Osteoblast (primary cell): ENCODE measurements at regions not wholly inside any gene's neighbourhood (a gene's known extent, or its start where the extent isn't known, plus 50 kb on each side); places are given as distances from the start of the nearest gene placed in this dataset.

Experiments used
- DNase-seq: peaks from one replicate; pipeline ENCODE4 v3.0.0; 2011; ENCODE audit warnings: low spot score, mixed read lengths; ENCODE audit not compliant: insufficient read length; ENCODE audit errors: missing footprints
- H2AFZ ChIP-seq: 2 replicates; pipeline ENCODE4 v1.6.0; 2011; ENCODE audit warnings: mild to moderate bottlenecking, low read length
- H3K27ac ChIP-seq: 2 replicates; pipeline ENCODE4 v1.5.1; 2011; ENCODE audit warnings: mild to moderate bottlenecking, low read depth, low read length, moderate library complexity
- H3K27me3 ChIP-seq: 2 replicates; pipeline ENCODE4 v1.6.0; 2012; ENCODE audit warnings: mild to moderate bottlenecking, control low read depth, inconsistent platforms, low read length, moderate library complexity; ENCODE audit not compliant: insufficient read depth
- H3K36me3 ChIP-seq: 2 replicates; pipeline ENCODE4 v1.5.1; 2011; ENCODE audit warnings: mild to moderate bottlenecking, low read length, control low read depth, moderate library complexity; ENCODE audit not compliant: insufficient read depth
- H3K4me1 ChIP-seq: 2 replicates; pipeline ENCODE4 v1.5.1; 2011; ENCODE audit warnings: mild to moderate bottlenecking, low read length, control low read depth, moderate library complexity; ENCODE audit not compliant: insufficient read depth
- H3K4me2 ChIP-seq: 2 replicates; pipeline ENCODE4 v1.6.0; 2011; ENCODE audit warnings: mild to moderate bottlenecking, low read length; ENCODE audit not compliant: insufficient read depth
- H3K4me3 ChIP-seq: fragments of 200-600 bp; sonication (generic); 3 replicates; pipeline ENCODE4 v1.5.1; 2012; ENCODE audit warnings: mild to moderate bottlenecking, low read length, inconsistent platforms; ENCODE audit not compliant: insufficient read depth
- H3K79me2 ChIP-seq: 2 replicates; pipeline ENCODE4 v1.6.0; 2012; ENCODE audit warnings: mild to moderate bottlenecking, low read length, control low read depth, inconsistent platforms; ENCODE audit not compliant: insufficient read depth
- H3K9me3 ChIP-seq: 2 replicates; pipeline ENCODE4 v1.5.1; 2011; ENCODE audit warnings: low read depth, low read length, control low read depth
- H4K20me1 ChIP-seq: 2 replicates; pipeline ENCODE4 v1.6.0; 2012; ENCODE audit warnings: mild to moderate bottlenecking, low read length, control low read depth; ENCODE audit not compliant: insufficient read depth
- TF ChIP-seq, protein P1 (sequence below): IDR thresholded peaks from 2 replicates; pipeline ENCODE4 v1.5.1; 2011; ENCODE audit warnings: mild to moderate bottlenecking, low read depth, low read length, moderate library complexity; ENCODE audit errors: extremely low read depth

GRCh38 chr15:69760258-69760845 is 307.7 kb downstream of the RPLP1 start:
- peaks cover 5% of the 10 kb centered on the region for H3K27me3 ChIP-seq
- H3K79me2 ChIP-seq: no peaks in the 10 kb centered on the region
- H3K36me3 ChIP-seq: no peaks in the 10 kb centered on the region
- H3K9me3 ChIP-seq: no peaks in the 10 kb centered on the region
- H3K4me2 ChIP-seq: peak overlapping the region; percentile 56
- H3K4me1 ChIP-seq: peaks cover 39% of the 10 kb centered on the region
- no peak for DNase-seq
- TF ChIP-seq, protein P1, sequence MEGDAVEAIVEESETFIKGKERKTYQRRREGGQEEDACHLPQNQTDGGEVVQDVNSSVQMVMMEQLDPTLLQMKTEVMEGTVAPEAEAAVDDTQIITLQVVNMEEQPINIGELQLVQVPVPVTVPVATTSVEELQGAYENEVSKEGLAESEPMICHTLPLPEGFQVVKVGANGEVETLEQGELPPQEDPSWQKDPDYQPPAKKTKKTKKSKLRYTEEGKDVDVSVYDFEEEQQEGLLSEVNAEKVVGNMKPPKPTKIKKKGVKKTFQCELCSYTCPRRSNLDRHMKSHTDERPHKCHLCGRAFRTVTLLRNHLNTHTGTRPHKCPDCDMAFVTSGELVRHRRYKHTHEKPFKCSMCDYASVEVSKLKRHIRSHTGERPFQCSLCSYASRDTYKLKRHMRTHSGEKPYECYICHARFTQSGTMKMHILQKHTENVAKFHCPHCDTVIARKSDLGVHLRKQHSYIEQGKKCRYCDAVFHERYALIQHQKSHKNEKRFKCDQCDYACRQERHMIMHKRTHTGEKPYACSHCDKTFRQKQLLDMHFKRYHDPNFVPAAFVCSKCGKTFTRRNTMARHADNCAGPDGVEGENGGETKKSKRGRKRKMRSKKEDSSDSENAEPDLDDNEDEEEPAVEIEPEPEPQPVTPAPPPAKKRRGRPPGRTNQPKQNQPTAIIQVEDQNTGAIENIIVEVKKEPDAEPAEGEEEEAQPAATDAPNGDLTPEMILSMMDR: no peak
- H2AFZ ChIP-seq: no peak overlapping the region
- H4K20me1 ChIP-seq: no peaks in the 10 kb centered on the region
- peak overlapping the region; percentile 90 for H3K27ac ChIP-seq
- H3K4me3 ChIP-seq: peak overlapping the region; percentile 2

GRCh38 chr15:69760890-69761568 is 308.4 kb downstream of the RPLP1 start:
- Histone ChIP-seq H3K4me3 (no peak overlapping the region), H2AFZ (no peak overlapping the region), H3K27me3 (peaks cover 6% of the 10 kb centered on the region), H3K9me3 (no peaks in the 10 kb centered on the region), H3K4me1 (peaks cover 33% of the 10 kb centered on the region), H3K4me2 (peak overlapping the region; percentile 56), H3K36me3 (no peaks in the 10 kb centered on the region), H3K27ac (peak overlapping the region; percentile 90), H4K20me1 (no peaks in the 10 kb centered on the region), H3K79me2 (no peaks in the 10 kb centered on the region)
- DNase-seq: peak; percentile 90
- TF ChIP-seq, protein P1: no peak

DNA sequence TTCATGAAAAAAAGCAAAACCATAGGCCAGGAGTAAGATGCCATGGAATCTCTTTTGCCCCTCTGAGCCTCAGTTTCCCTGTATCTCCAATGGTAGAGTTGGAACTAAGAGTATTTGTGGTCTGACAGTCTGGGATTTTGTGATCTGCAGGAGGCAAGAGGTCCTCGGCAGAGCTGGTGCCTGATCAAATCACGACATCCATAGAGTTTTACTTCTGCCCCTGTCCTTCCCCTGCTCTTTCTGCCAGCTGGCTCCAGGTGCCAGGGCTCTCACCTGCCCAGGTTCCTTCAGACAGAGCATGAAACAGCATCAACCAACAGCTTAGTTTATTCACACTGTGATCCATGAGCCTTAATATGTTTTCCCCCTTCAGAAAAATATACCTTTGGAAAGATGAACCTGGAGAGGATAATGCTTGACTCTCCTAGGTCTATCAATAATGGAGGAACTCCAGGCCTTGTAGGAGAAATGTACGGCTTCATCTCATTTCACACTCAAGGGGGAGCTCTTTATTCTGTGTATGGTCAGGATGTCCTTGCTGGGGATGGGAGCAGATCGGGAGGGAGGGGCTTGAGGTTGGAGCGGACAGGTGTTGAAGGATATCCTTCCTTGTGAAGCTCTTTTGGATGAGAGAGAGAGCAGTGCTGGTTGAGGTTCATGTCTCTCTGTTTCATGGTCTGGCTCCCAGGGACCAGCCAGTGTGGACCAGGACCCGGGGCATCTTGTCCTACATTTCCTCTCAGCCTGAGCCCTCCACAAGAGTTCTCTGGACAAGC is 309.9 kb downstream of the RPLP1 start:
- DNase-seq: no peak
- TF ChIP-seq, protein P1: peak; percentile 29
- no peak overlapping the region for H3K27ac ChIP-seq

DNA sequence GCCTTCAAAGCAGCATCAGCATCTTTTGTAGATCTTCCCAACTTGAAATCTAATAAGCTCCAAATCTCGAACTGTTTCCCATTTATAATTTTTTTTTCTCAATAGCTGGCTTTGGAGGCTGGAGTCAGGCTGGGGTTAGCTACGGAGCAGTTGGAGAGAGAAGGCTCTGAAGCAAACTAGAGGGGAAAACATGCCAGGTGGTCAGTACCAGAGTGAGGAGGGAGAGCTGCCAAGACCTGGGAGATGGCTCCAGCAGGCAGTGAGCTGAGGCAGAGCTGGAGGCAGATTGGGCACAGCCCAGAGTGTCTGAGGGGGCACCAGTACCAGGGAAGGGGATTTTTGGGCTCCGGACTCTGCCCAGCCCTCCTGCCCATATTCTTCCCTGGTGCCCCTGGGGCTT is 311.2 kb downstream of the RPLP1 start:
- Histone ChIP-seq H3K4me1 (peaks cover 22% of the 10 kb centered on the region), H3K27me3 (peaks cover 19% of the 10 kb centered on the region), H3K4me3 (no peak overlapping the region), H3K9me3 (no peaks in the 10 kb centered on the region), H2AFZ (no peak overlapping the region), H3K79me2 (no peaks in the 10 kb centered on the region), H3K4me2 (no peak overlapping the region), H3K27ac (no peak overlapping the region), H3K36me3 (no peaks in the 10 kb centered on the region), H4K20me1 (no peaks in the 10 kb centered on the region)
- TF ChIP-seq, protein P1: no peak
- no peak for DNase-seq

More for the DNA sequence above, 309.9 kb downstream of the RPLP1 start:
- Histone ChIP-seq H3K79me2 (no peaks in the 10 kb centered on the region), H3K36me3 (no peaks in the 10 kb centered on the region), H2AFZ (no peak overlapping the region), H3K4me3 (no peak overlapping the region), H3K9me3 (no peaks in the 10 kb centered on the region), H3K4me2 (no peak overlapping the region), H3K4me1 (peaks cover 30% of the 10 kb centered on the region), H4K20me1 (no peaks in the 10 kb centered on the region), H3K27me3 (peaks cover 12% of the 10 kb centered on the region)
